BLaER1 treated with 17β-estradiol and CSF1 and Interleukin-3, amounts not matched to agents 10 nM and 100 nM (cell line): ENCODE measurements at regions not wholly inside any gene's neighbourhood (a gene's known extent, or its start where the extent isn't known, plus 50 kb on each side); places are given as distances from the start of the nearest gene placed in this dataset.

Experiments
- H3K27ac ChIP-seq, 11 experiments: shearing (Covaris generic); formaldehyde crosslinking; 2 replicates each; pipeline ENCODE4 v1.8.1; 2022
- H3K27me3 ChIP-seq, 11 experiments: shearing (Covaris generic); formaldehyde crosslinking; 2 replicates each; pipeline ENCODE4 v1.8.1; 2022
- H3K36me3 ChIP-seq, 11 experiments: shearing (Covaris generic); formaldehyde crosslinking; 2 replicates each; pipeline ENCODE4 v1.8.1; 2022
- H3K4me1 ChIP-seq, 10 experiments: shearing (Covaris generic); formaldehyde crosslinking; 2 replicates each; pipeline ENCODE4 v1.8.1; 2022
- H3K4me2 ChIP-seq, 11 experiments: shearing (Covaris generic); formaldehyde crosslinking; 2 replicates each; pipeline ENCODE4 v1.8.1; 2022
- H3K4me3 ChIP-seq, 10 experiments: shearing (Covaris generic); formaldehyde crosslinking; 2 replicates each; pipeline ENCODE4 v1.8.1; 2022
- H3K9ac ChIP-seq, 11 experiments: shearing (Covaris generic); formaldehyde crosslinking; 2 replicates each; pipeline ENCODE4 v1.8.1; 2022
- H3K9me3 ChIP-seq, 11 experiments: shearing (Covaris generic); formaldehyde crosslinking; replicated peaks in 1 of 11; 2 replicates each; pipeline ENCODE4 v1.8.1; 2022
- H4K20me1 ChIP-seq, 11 experiments: shearing (Covaris generic); formaldehyde crosslinking; 2 replicates each; pipeline ENCODE4 v1.8.1; 2022
- Cebpa-rat ChIP-seq, 11 experiments: shearing (Covaris generic); IDR thresholded peaks; 2 replicates each; pipeline ENCODE4 v1.8.1; 2022

GRCh38 chr17:54835015-54835414 lies 65.6 kb upstream of the TOM1L1 start:
- H3K27ac ChIP-seq = no peak overlapping the region
- TF ChIP-seq Cebpa-rat (IDR thresholded peaks at IDR 0.05) = no peak

GRCh38 chr17:54836723-54837462 lies 63.8 kb upstream of the TOM1L1 start:
- H3K9ac ChIP-seq = no peak overlapping the region
- no peak overlapping the region for H3K4me3 ChIP-seq
- H3K9me3 ChIP-seq = peaks cover 15 to 20% (median 16%) of the 10 kb centered on the region in 11 experiments
- no peak overlapping the region for H3K27ac ChIP-seq
- no peaks in the 10 kb centered on the region for H3K4me1 ChIP-seq
- no peak overlapping the region for H3K4me2 ChIP-seq
- no peaks in the 10 kb centered on the region for H4K20me1 ChIP-seq
- no peaks in the 10 kb centered on the region for H3K27me3 ChIP-seq
- H3K36me3 ChIP-seq = no peaks in the 10 kb centered on the region
- no peak for TF ChIP-seq Cebpa-rat (IDR thresholded peaks at IDR 0.05)

More at GRCh38 chr17:54835015-54835414, 65.6 kb upstream of the TOM1L1 start:
- H3K4me3 ChIP-seq = no peak overlapping the region
- no peak overlapping the region for H3K4me2 ChIP-seq
- peaks cover 15 to 20% (median 16%) of the 10 kb centered on the region in 11 experiments for H3K9me3 ChIP-seq
- no peaks in the 10 kb centered on the region for H3K27me3 ChIP-seq
- no peak overlapping the region for H3K9ac ChIP-seq
- H3K36me3 ChIP-seq = no peaks in the 10 kb centered on the region
- H3K4me1 ChIP-seq = no peaks in the 10 kb centered on the region
- no peaks in the 10 kb centered on the region for H4K20me1 ChIP-seq

- Histone ChIP-seq H3K9me3 (peaks cover 15 to 20% (median 16%) of the 10 kb centered on the region in 11 experiments), H3K9ac (no peak overlapping the region), H3K4me3 (no peak overlapping the region), H3K4me2 (no peak overlapping the region), H4K20me1 (no peaks in the 10 kb centered on the region), H3K36me3 (no peaks in the 10 kb centered on the region), H3K4me1 (no peaks in the 10 kb centered on the region), H3K27me3 (no peaks in the 10 kb centered on the region), H3K27ac (no peak overlapping the region)
- no peak for TF ChIP-seq Cebpa-rat (IDR thresholded peaks at IDR 0.05)
These were observed 61.8 kb upstream of the TOM1L1 start for GRCh38 chr17:54838651-54839421.

- no peak overlapping the region for H3K27ac ChIP-seq
- no peaks in the 10 kb centered on the region for H3K27me3 ChIP-seq
- no peak overlapping the region for H3K4me3 ChIP-seq
- H3K4me2 ChIP-seq = no peak overlapping the region
- no peak overlapping the region for H3K9ac ChIP-seq
- no peak for TF ChIP-seq Cebpa-rat (IDR thresholded peaks at IDR 0.05)
- no peaks in the 10 kb centered on the region for H4K20me1 ChIP-seq
- H3K9me3 ChIP-seq = peaks cover 15 to 20% (median 16%) of the 10 kb centered on the region in 11 experiments
- H3K4me1 ChIP-seq = no peaks in the 10 kb centered on the region
- no peaks in the 10 kb centered on the region for H3K36me3 ChIP-seq
These were observed 61.2 kb upstream of the TOM1L1 start for GRCh38 chr17:54839447-54839846.

GRCh38 chr17:54840885-54841591 lies 59.6 kb upstream of the TOM1L1 start:
- TF ChIP-seq Cebpa-rat (IDR thresholded peaks at IDR 0.05) = no peak
- Histone ChIP-seq H4K20me1 (no peaks in the 10 kb centered on the region), H3K27me3 (no peaks in the 10 kb centered on the region), H3K9me3 (peaks cover 12 to 16% (median 13%) of the 10 kb centered on the region in 11 experiments), H3K27ac (no peak overlapping the region), H3K4me1 (no peaks in the 10 kb centered on the region), H3K4me3 (no peak overlapping the region), H3K36me3 (no peaks in the 10 kb centered on the region), H3K9ac (no peak overlapping the region), H3K4me2 (no peak overlapping the region)

GRCh38 chr17:54841656-54842055 lies 59.0 kb upstream of the TOM1L1 start:
- no peaks in the 10 kb centered on the region for H3K4me1 ChIP-seq
- H3K4me3 ChIP-seq = no peak overlapping the region
- H3K27ac ChIP-seq = no peak overlapping the region
- no peaks in the 10 kb centered on the region for H4K20me1 ChIP-seq
- no peak for TF ChIP-seq Cebpa-rat (IDR thresholded peaks at IDR 0.05)
- H3K27me3 ChIP-seq = no peaks in the 10 kb centered on the region
- peaks cover 6 to 9% (median 7%) of the 10 kb centered on the region in 11 experiments for H3K9me3 ChIP-seq
- no peaks in the 10 kb centered on the region for H3K36me3 ChIP-seq
- no peak overlapping the region for H3K4me2 ChIP-seq
- H3K9ac ChIP-seq = no peak overlapping the region

- H3K4me2 ChIP-seq = no peak overlapping the region
- no peak for TF ChIP-seq Cebpa-rat (IDR thresholded peaks at IDR 0.05)
- H3K27ac ChIP-seq = no peak overlapping the region
- no peaks in the 10 kb centered on the region for H3K9me3 ChIP-seq
- H3K27me3 ChIP-seq = no peaks in the 10 kb centered on the region
- H3K4me3 ChIP-seq = no peak overlapping the region
- H3K36me3 ChIP-seq = no peaks in the 10 kb centered on the region
- H3K9ac ChIP-seq = no peak overlapping the region
- H3K4me1 ChIP-seq = no peaks in the 10 kb centered on the region
- no peaks in the 10 kb centered on the region for H4K20me1 ChIP-seq
These were observed 56.4 kb upstream of the TOM1L1 start for GRCh38 chr17:54844233-54844632.

GRCh38 chr17:54848368-54848987 lies 52.2 kb upstream of the TOM1L1 start:
- no peak overlapping the region for H3K4me3 ChIP-seq

GRCh38 chr17:54849660-54850059 lies 51.0 kb upstream of the TOM1L1 start:
- H3K27ac ChIP-seq = no peak overlapping the region
- H3K9me3 ChIP-seq = no peaks in the 10 kb centered on the region
- H3K27me3 ChIP-seq = no peaks in the 10 kb centered on the region
- no peaks in the 10 kb centered on the region for H3K4me1 ChIP-seq
- H3K4me2 ChIP-seq = no peak overlapping the region
- H3K36me3 ChIP-seq = no peaks in the 10 kb centered on the region
- no peak for TF ChIP-seq Cebpa-rat (IDR thresholded peaks at IDR 0.05)
- H4K20me1 ChIP-seq = no peaks in the 10 kb centered on the region
- no peak overlapping the region for H3K4me3 ChIP-seq
- H3K9ac ChIP-seq = no peak overlapping the region

More at GRCh38 chr17:54848368-54848987, 52.2 kb upstream of the TOM1L1 start:
- H3K9ac ChIP-seq = no peak overlapping the region
- no peaks in the 10 kb centered on the region for H3K36me3 ChIP-seq
- no peaks in the 10 kb centered on the region for H3K27me3 ChIP-seq
- no peak overlapping the region for H3K4me2 ChIP-seq
- no peaks in the 10 kb centered on the region for H4K20me1 ChIP-seq
- TF ChIP-seq Cebpa-rat (IDR thresholded peaks at IDR 0.05) = no peak
- no peak overlapping the region for H3K27ac ChIP-seq
- H3K4me1 ChIP-seq = no peaks in the 10 kb centered on the region
- no peaks in the 10 kb centered on the region for H3K9me3 ChIP-seq
